HL-60 (cell line): ENCODE measurements at regions not wholly inside any gene's neighbourhood (a gene's known extent, or its start where the extent isn't known, plus 50 kb on each side); places are given as distances from the start of the nearest gene placed in this dataset.

ENCODE experiments used
- DNase-seq, 2 experiments: peaks; one replicate each; pipeline ENCODE4 v3.0.0-alpha.2; 2010 to 2020; ENCODE audit warnings: low read depth in 1 of 2, low spot score in 1 of 2
- H3K27ac ChIP-seq: fragments of 250-450 bp; sonication (Bioruptor Pico); replicated peaks from 2 replicates; pipeline ENCODE4 v1.5.1; 2020; ENCODE audit warnings: mild to moderate bottlenecking, moderate library complexity
- H3K27me3 ChIP-seq: fragments of 250-450 bp; sonication (Bioruptor Pico); 2 replicates; pipeline ENCODE4 v1.5.1; 2021; ENCODE audit warnings: mild to moderate bottlenecking, moderate library complexity; ENCODE audit not compliant: insufficient read depth, poor library complexity, severe bottlenecking
- H3K4me3 ChIP-seq: replicated peaks from 2 replicates; pipeline ENCODE4 v1.5.1; 2011; ENCODE audit warnings: mild to moderate bottlenecking, control low read depth, low read length; ENCODE audit not compliant: insufficient read depth
- GABPA ChIP-seq: IDR thresholded peaks from 2 replicates; pipeline ENCODE4 v1.6.1; 2012; ENCODE audit warnings: low read depth
- POLR2AphosphoS5 ChIP-seq: IDR thresholded peaks from 2 replicates; pipeline ENCODE4 v1.6.1; 2012; ENCODE audit warnings: low read depth
- SPI1 ChIP-seq: IDR thresholded peaks from 2 replicates; pipeline ENCODE4 v1.6.1; 2012; ENCODE audit warnings: low read depth, mild to moderate bottlenecking, borderline replicate concordance
- TF ChIP-seq, protein P1 (sequence below): IDR thresholded peaks from 2 replicates; pipeline ENCODE4 v1.6.1; 2012; ENCODE audit warnings: low read depth; ENCODE audit not compliant: insufficient replicate concordance
- TF ChIP-seq, protein P2 (sequence below): IDR thresholded peaks from one replicate; pipeline ENCODE4 v1.5.1; 2011; ENCODE audit warnings: low read length, control low read depth, inconsistent platforms; ENCODE audit not compliant: insufficient read depth

DNA sequence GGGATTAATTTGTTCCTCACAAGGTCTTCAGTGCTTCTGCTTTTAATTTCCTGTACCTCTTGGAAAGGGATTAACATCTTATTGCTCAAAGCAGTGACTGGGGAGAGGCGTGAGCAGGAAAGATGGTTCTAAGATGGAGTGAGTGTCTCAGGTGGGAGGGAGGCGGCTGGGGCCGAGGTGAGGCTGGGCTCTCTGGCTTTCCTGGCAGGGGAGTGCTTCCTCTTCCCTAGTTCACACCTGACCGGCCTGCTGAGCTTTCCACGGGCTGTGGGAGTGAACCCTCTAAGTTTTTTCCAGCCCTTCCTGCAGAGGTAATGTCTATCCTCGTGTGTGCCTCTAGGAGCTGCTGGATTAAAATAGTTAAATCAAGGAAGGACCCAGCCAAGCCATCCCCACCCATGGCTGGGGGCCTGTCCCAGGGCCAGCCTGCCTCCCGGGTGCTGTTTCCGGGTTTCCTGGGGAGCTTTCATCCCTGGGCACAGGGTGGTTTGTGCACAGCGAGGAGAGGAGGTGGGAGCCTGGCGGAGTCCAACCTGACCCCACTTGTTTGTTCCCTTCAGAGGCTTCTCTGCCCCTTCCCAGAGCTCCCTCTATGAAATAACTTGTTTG is 179.1 kb downstream of the TFAP2C start:
- no peak overlapping the region for H3K27ac ChIP-seq

DNA sequence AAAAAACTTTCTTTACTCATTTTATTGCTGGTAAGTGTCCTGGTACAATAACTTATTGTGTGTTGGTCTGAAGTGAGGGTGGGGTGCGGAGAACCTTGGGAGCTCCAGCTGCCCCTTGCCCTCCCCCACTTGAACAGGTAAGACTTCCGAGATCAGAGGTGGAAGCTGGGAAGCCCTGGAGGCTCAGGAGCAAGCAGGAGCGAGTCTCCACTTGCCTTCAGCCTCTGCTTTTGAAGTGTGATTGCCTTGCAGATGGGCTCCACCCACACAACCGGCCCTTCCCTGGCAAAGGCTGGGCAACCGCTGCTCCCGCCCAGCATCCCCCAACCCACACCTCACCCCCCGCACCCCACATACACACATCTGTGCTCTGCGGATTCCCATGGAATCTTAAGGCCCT is 179.6 kb downstream of the TFAP2C start:
- TF ChIP-seq SPI1 = no peak
- Histone ChIP-seq H3K27me3 (no peaks in the 10 kb centered on the region), H3K4me3 (no peak overlapping the region), H3K27ac (no peak overlapping the region)
- no peak for DNase-seq

More for the DNA sequence above, 179.1 kb downstream of the TFAP2C start:
- no peaks in the 10 kb centered on the region for H3K27me3 ChIP-seq
- no peak overlapping the region for H3K4me3 ChIP-seq
- DNase-seq = no peak
- TF ChIP-seq SPI1 = no peak
- TF ChIP-seq, protein P1, sequence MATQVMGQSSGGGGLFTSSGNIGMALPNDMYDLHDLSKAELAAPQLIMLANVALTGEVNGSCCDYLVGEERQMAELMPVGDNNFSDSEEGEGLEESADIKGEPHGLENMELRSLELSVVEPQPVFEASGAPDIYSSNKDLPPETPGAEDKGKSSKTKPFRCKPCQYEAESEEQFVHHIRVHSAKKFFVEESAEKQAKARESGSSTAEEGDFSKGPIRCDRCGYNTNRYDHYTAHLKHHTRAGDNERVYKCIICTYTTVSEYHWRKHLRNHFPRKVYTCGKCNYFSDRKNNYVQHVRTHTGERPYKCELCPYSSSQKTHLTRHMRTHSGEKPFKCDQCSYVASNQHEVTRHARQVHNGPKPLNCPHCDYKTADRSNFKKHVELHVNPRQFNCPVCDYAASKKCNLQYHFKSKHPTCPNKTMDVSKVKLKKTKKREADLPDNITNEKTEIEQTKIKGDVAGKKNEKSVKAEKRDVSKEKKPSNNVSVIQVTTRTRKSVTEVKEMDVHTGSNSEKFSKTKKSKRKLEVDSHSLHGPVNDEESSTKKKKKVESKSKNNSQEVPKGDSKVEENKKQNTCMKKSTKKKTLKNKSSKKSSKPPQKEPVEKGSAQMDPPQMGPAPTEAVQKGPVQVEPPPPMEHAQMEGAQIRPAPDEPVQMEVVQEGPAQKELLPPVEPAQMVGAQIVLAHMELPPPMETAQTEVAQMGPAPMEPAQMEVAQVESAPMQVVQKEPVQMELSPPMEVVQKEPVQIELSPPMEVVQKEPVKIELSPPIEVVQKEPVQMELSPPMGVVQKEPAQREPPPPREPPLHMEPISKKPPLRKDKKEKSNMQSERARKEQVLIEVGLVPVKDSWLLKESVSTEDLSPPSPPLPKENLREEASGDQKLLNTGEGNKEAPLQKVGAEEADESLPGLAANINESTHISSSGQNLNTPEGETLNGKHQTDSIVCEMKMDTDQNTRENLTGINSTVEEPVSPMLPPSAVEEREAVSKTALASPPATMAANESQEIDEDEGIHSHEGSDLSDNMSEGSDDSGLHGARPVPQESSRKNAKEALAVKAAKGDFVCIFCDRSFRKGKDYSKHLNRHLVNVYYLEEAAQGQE = no peak
- no peak for TF ChIP-seq GABPA
- TF ChIP-seq POLR2AphosphoS5 = no peak
- TF ChIP-seq, protein P2, sequence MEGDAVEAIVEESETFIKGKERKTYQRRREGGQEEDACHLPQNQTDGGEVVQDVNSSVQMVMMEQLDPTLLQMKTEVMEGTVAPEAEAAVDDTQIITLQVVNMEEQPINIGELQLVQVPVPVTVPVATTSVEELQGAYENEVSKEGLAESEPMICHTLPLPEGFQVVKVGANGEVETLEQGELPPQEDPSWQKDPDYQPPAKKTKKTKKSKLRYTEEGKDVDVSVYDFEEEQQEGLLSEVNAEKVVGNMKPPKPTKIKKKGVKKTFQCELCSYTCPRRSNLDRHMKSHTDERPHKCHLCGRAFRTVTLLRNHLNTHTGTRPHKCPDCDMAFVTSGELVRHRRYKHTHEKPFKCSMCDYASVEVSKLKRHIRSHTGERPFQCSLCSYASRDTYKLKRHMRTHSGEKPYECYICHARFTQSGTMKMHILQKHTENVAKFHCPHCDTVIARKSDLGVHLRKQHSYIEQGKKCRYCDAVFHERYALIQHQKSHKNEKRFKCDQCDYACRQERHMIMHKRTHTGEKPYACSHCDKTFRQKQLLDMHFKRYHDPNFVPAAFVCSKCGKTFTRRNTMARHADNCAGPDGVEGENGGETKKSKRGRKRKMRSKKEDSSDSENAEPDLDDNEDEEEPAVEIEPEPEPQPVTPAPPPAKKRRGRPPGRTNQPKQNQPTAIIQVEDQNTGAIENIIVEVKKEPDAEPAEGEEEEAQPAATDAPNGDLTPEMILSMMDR = no peak

DNA sequence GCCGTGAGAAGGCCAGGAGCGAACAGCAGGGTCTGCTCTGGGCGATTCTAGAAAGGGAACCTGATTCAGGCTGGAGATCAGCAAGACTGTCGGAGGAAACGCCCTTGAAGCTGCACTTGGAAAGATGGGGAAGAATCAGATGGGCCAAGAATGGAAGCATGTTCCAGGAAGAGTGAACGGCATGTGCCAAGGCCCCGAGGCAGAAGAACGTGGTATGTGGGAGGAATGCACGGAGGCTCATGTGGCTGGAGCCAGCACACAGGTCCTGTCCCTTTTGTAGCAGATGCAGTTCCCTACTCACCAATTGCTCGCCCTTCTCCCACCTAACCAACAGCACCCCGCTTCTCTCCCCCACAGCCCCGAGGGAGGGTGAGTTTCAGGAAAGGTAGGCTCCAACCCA is 180.6 kb downstream of the TFAP2C start:
- Histone ChIP-seq H3K4me3 (no peak overlapping the region), H3K27me3 (no peaks in the 10 kb centered on the region), H3K27ac (no peak overlapping the region)
- no peak for DNase-seq
- TF ChIP-seq SPI1 (no peak), POLR2AphosphoS5 (no peak), GABPA (no peak)
- TF ChIP-seq, protein P2 = no peak
- TF ChIP-seq, protein P1 = no peak

DNA sequence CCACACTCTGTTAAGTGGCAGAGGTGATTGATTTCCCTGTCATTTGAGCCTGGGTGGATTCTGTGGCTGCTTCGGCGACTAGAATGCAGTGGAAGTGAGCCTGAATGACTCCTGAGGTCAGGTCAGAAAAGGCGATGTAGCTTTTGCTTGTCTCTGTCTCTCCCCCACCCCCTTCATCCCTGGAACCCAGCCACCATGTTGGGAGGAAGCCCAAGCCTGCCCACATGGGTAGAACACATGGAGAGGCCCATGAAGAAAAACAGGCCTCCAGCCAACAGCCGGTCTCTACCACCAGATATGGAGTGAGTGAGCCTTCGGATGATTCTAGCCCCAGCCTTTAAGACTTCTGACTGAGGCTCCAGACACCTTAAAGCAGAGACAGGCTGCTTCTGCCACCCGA is 181.0 kb downstream of the TFAP2C start:
- Histone ChIP-seq H3K27me3 (no peaks in the 10 kb centered on the region), H3K4me3 (no peak overlapping the region), H3K27ac (no peak overlapping the region)
- DNase-seq = no peak
- TF ChIP-seq POLR2AphosphoS5 = no peak
- no peak for TF ChIP-seq SPI1
- TF ChIP-seq, protein P2 = no peak
- TF ChIP-seq, protein P1 = no peak
- TF ChIP-seq GABPA = no peak
